ENCODE measurements at regions not wholly inside any gene's neighbourhood (a gene's known extent, or its start where the extent isn't known, plus 50 kb on each side); places are given as distances from the start of the nearest gene placed in this dataset.

DNA sequence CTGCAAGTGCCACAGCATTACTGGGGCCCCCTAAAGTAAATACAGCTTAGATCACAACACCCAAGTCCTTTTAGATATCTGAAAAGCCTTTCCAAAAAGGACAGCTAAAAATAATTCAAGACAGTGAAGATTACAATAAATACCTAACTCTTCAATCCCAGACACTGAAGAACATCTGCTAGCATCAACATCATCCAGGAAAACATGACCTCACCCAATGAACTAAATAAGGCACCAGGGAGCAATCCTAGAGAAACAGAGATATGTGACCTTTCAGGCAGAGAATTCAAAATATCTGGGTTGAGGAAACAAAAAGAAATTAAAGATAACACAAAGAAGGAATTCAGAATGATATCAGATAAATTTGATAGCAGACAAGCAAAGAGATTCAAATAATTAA is 71.7 kb upstream of the TTC14 start:
- no peak for TF ChIP-seq POLR2A (IDR thresholded peaks at IDR 0.05)
- TF ChIP-seq CTCF (IDR thresholded peaks at IDR 0.05) = no peak
- no peak for TF ChIP-seq POLR2AphosphoS5 (IDR thresholded peaks at IDR 0.05)
